Frontal cortex (tissue), 3 donors: ENCODE measurements at regions not wholly inside any gene's neighbourhood (a gene's known extent, or its start where the extent isn't known, plus 50 kb on each side); places are given as distances from the start of the nearest gene placed in this dataset.
"Not testable (repeated sequence)": the region's sequence is repeated elsewhere in the genome, so short reads cannot be mapped to it uniquely, and the experiment has no call there.

Experiments
- DNase-seq, 2 donors: peaks; one replicate each; pipeline ENCODE4 v3.0.0; 2012; ENCODE audit warnings: low spot score in 2 of 2
- FAIRE-seq: peaks from 2 replicates; lab custom pipeline; 2012; peaks lifted over from hg19 to GRCh38; lab: Jason Lieb, UNC
- donor health status: control.
- donor health status: control.
- donor health status: control.

DNA sequence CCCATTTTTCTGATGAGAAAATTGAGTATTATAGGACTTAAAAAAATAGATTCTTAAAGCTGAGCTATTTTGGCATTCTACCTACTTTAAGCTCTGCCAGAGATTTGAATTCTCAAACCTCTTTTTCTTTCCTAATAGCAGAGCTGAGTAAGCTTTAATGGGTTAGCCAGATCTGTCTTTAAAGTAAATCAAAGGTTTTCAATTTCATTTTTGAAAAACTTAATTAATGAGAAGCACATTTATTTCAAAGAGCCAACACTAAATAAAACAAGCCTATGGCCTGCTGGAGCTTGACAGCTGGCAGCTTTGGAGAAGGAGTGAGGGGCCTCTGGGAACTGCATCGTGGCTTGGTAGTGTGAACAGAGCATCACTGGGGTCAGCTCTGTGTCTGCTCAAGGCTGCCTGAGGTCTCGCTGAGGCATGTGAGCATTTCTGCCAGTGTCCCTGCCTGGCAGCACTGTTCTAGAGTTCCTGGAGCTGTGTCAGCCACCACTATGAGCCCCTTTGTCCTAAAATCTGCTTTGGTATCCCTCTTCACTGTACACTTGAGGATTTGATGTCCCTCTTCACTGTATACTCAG, 50.4 kb upstream of the PRSS23 start:
- FAIRE-seq (no peak), DNase-seq (no peak)

DNA sequence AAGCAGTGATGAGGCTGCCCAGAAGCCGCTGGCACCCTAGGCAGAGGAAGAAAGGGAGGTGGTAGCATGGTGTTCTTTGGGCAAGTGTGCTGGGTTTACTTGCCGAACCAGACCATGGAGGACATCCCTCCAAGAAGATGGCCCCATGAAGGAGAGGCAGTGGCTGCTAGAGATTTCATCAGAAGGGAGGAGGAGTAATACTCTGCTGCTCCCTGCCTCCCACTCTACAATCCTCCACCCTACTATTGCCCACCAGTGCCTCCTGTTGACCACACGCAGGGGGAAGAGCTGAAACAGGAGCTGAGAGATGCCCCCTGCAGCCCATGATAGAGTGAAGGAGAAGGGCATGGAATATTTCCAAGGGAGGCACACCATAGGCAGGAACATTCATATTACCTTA, 51.0 kb upstream of the PRSS23 start:
- FAIRE-seq (no peak), DNase-seq (no peak)

DNA sequence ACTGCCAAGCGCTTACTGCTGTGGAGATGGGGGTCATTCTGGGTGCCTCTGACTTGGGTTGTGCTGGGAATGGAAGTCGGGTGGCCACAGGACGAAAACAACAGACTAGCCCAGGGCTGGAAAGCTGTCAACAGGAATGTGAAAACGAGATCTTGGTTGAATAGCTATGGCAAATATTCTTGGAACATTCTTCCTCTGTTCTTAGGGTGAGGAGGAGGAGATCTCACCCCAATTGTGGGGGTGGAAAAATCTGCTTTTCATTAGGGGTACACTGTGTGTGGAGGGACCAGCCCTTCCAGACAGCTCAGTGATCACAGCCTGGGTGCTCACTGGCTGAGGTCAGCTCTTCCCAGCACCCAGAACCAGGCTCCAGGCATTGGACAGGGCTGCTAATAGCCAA, 52.0 kb upstream of the PRSS23 start:
- FAIRE-seq = no peak

DNA sequence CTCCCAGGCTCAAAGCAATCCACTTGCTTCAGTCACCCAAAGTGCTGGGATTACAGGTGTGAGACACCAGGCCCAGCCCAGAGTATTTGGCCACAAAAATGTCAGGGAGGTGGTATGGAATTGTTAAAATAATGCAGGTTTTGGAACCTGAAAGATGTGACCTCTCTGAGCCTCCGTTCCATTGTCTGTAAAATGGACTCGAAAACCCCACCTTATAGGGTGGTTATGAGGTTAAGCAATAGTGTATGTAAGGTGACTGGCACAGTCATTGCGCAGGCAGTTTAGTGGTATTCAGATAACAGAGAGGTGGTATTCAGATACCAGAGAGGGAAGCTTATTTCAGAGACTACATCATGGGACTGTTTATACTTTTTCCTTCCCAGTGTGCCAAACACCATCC, 52.5 kb upstream of the PRSS23 start:
- FAIRE-seq (no peak), DNase-seq (no peak)

More for the DNA sequence above, 52.0 kb upstream of the PRSS23 start:
- DNase-seq = no peak

DNA sequence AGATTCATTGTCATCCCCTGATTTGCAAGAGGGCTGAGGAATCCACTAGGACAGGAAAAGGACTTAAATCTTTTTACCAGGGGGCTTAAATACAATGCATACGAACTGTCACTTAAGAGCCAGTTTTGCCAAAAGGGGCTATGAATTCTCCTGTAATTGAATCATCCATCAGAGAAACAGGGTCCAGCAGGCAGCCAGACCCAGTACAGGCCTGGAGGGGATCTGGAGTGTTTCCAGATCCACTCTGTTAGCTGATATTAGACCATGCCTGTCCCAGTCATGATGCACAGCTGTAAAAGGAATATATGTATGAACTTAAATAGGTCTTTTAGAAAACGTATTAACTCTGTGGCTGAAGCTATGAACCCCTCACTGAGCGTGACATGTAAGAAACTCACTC, 53.8 kb upstream of the PRSS23 start:
- FAIRE-seq (no peak), DNase-seq (no peak)

DNA sequence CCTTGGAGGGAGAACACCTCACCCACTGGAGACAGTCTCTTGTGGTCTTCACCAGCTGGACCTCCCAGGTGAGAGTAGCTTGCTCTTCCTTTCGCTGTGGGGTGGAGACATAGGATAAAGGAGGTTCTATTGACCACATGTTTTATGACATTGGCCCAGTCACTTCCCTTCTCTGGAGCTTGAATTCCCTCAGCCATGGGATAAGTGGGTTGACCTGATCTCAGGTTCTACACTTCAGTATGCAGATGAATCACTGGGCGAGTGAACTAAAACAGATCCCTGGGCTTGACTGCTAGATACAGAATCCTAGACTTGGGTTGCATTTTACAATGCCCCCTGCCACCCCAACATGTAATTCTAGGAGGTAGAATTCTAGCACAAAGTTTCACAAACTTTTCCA, 54.8 kb upstream of the PRSS23 start:
- DNase-seq (no peak), FAIRE-seq (no peak)

DNA sequence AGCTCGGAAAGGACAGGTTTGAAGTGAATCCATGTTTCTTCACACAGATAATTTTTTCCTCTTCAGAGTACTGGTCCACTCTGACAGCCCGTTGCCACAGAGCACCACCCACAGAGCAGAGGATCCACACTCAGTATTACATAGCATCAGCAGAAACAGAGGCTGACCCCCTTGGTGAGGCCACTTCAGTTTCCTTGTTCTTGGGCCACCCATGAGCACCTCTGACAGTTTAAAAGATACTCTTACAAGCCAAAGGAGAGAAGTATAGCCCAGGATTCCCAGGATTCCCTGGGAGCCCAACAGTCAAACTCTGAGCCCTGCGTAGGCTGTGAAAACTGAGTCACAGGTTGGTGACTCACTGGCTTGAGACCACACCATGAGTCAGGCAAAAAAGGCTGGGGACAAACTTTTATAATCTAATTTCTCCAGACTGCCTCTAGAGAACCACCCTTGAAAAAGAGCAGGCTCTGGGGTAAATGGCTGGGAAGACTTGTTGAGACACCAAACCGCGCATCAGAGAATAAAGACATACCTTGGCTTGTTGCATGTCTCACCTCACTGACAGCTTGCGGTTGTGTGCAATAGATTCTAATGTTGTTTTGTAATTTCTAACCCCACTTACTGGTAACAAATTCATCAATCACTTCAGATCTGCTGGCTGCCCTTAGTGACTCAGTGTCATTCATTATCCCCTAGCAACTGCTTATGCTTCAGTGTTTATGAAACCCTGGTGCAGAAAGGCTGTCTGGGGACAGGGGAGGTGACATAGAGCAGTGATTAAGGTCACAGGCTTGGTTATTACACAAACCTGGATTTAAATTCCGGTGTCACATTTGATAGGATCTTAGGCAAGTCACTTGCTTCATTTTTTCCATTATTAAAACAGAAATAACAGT, 56.9 kb upstream of the PRSS23 start:
- no peak for DNase-seq

DNA sequence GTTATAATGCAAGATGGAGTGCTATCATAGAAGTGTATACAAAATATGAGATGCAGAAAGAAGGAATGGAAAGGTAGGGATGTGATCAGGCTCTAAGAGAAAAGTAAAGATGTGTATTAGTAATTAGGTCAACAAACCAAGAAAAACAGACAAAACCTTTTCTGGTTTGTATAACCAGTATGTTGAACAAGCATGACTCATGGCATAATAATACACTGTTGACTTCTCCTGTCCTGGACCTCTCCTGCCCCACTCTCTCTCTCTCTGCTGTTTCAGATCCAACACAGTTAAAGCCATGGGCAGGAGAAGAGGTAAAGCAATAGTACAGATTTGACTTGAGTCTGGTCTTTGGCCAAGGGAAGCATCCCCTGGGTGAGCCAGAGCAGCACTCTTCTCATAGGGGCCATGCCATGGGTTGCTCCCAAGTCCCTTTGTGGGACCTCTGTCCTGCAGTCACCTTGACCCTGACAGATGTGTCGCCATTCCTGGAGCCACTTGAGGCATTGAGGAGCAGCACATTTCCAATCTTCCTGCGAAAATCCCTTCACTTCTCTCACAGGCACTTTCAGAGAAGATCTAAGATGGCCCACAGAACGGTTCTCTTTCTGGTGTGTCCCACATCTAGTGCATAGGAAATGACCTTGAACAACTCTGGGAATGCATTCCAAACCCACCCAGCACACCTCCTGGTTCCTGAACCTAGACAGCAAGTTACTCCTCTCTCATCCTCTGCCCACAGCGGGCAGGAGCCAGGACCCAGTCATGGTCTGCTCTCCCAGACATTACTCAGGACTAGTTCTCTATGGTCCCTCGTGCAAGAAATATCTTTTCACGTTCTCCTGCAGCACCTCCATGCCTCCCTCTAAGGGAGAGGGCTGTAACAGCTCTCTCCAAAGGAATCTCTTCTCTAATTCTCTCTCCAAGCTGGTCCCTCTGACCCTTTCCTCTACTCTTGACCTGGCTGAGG, 58.2 kb upstream of the PRSS23 start:
- FAIRE-seq (no peak), DNase-seq (no peak)

More for the DNA sequence above, 56.9 kb upstream of the PRSS23 start:
- no peak for FAIRE-seq

DNA sequence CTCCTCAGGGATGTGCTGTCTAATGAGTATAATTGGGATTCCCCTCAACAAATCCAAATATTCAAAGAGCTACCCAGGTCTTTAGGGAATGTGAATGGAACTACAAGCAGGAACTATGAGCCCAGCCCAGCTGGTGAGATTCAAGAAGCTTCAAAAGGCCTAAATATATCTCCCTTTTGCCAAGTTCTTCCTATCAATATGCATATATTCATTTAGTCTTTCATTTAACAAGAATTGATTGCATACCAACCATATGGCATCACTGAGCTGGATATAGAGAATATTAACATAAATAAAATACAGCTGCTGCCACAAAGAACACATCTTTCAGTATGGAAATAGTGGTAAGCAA, 58.9 kb upstream of the PRSS23 start:
- DNase-seq (no peak), FAIRE-seq (no peak)

DNA sequence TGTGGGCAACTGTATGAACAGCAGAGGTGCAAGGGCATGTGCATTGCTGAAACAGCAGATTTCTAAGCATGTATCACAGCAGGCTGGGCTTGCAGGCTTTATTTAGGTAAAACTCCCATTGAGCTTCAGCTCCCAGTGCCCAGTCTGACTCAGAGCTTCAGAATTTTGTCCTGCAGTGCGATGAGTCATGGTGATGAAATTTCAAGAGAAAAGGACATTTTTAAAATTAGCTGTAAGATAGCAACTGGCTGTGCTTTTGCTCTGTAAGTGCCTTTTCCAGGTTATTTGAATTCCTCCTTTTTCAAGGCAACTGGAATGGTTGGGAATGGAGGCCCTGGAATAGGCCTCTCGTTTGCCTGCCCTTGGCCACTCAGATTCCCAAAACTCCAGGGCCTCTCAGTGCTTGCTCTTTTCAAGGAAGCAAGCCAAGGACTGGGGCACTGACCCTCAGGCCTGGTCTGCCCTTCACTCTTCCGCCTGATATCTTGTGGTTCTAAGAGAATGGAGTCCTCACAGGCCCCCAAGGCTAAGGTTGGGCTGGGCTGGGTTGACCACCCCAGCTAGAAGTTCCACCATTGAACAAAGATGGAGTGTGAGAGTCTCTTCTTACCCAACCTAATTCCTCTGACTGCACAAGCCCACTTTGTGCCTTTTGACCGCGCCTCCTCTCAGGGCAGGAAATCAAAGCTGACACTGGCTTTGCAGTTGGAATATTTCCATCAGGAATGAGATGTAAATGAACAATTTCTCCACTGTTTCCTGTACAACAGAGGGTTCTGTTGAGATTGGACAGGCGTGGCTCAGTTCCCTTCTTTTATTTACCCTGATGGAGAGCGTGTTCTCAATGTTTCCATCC, 59.5 kb upstream of the PRSS23 start:
- FAIRE-seq (no peak), DNase-seq (peak in 1 of 2 donors; percentile 37)

DNA sequence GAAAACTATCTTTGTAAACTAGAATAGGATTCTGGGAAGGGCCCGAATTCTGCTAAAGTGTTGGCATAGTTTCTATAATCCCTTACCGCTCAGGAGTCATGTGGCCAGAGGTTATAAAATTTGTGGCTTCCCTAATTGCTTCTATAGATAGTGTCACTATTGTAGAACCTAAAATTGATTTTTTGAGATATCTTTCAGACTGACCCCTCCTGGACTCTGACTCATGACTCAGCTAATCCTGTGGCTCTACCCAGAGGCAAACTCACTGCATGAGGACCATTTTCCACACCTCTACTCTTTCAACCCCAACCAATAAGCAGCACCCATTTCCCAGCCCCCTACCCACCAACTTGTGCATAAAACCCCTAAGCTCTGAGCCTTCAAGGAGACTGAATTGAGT, 61.8 kb upstream of the PRSS23 start:
- no peak for FAIRE-seq
- DNase-seq = no peak

DNA sequence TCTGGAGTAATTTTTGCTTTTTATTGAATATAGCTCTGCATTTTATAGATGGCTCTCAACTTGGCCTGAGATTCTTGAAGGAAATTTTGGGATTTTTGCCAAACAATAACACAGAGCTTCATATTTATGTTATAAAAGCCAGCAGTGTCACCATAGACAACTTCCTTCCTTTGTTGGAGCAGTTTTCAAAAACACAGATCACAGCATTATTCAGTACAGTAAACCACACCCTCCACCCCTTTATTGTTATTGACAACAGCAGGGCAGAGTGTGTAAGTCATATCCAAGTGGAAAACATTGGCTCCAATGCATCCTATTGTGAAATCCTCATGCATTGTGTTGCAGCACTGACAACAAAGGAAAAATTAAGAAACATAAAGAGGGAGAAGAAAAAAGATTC, 62.6 kb upstream of the PRSS23 start:
- DNase-seq (no peak), FAIRE-seq (no peak)

DNA sequence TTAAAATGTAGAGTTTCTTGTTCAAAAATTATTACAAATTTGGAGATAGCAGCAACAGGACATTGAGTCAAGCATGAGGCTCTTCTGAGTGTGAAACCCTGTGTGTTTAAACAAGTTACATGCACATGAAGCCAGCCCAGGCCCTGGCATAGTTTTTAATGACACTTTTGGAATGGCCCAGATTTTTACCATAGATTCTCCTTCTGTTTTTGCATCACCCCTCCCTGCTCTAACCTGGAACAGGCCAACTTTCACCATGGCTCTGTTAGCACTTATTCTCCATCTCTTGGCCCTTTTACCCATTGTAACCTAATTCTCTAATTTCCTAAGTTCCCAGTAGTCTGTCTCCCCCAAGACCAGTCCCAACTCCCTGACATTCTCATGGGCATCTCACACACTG, 63.1 kb upstream of the PRSS23 start:
- DNase-seq = no peak
- FAIRE-seq = no peak

DNA sequence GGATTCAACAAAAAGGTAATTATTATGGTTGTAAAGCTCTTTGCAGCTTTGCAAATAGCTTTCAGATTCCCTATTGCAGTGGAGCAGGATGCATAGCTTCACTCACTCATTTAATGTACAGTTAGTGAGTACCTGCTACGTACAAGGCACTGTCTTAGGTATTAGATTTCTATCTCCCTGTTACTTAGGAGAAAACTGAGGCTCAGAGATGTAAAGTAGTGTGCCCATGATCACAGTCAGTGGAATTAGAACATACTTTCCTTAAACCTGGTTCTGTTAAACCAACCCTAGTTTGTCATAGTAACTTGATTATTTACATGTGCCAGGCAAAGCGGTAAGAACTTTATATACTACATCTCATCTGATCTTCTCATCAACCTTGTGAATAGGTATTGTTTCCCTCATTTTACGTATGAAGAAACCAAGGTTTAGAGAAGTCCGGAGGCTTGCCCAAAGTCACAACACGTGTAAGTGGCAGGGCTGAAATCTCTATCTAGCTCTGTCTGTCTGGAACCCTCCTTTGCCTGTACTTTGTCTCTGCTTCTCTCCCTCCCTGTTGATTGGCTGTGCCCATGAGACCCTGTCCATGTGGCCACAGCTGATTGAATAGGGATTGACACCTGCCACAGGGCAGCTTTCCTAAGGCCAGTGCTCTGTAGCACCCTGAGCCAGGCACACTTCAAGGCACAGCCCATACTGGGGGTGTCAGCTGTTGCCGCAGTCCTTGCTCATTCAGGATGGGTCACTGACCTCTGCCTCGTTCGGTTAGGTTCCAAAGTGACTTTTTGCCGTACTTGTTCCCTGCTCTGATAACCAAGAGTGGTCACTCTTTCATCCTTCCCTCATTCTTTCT, 63.8 kb upstream of the PRSS23 start:
- DNase-seq (no peak), FAIRE-seq (no peak)

DNA sequence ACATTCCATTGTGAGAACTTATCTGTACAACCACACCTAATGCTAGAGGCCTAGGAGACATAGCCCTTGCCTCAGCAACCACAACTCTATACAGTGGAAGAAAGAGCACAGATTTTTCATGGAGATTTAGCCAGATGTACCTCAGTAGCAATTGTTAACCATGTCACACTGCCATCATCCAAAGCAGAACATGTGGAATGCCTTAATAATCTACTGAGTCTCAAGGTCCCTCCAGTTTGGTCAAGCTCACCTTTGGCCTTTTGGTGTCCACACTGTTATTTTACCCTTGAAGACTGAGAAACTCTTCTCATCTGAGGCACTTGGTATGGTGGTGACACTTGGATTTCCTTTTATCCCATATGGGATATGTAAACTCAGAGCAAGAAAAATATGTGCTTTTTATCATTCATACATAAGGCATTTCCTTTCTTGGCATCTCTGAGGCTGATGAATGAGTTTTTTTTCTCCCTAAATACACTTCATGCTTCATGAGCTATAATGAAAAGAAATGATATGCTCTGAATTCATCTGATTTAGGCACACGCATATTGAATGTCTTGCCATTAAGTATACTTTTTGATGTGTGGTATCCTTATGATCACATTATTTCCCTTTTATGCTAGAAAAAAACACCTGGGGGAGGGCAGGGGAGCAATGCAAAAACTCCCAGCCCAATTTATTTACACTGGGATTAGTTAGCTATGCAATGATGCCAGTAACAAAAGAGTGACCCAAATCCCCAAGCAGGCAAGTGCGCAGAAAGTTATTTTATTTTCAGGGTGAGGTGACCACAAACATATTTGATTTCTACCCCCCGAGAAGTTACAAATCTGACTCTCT, 63.3 kb upstream of the ME3 start:
- FAIRE-seq = no peak
- no peak for DNase-seq

DNA sequence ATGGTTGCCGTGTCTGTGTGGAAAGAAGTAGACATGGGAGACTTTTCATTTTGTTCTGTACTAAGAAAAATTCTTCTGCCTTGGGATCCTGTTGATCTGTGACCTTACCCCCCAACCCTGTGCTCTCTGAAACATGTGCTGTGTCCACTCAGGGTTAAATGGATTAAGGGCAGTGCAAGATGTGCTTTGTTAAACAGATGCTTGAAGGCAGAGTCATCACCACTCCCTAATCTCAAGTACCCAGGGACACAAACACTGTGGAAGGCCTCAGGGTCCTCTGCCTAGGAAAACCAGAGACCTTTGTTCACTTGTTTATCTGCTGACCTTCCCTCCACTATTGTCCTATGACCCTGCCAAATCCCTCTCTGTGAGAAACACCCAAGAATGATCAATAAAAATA, 60.3 kb upstream of the ME3 start:
- DNase-seq, FAIRE-seq: not testable (repeated sequence)

DNA sequence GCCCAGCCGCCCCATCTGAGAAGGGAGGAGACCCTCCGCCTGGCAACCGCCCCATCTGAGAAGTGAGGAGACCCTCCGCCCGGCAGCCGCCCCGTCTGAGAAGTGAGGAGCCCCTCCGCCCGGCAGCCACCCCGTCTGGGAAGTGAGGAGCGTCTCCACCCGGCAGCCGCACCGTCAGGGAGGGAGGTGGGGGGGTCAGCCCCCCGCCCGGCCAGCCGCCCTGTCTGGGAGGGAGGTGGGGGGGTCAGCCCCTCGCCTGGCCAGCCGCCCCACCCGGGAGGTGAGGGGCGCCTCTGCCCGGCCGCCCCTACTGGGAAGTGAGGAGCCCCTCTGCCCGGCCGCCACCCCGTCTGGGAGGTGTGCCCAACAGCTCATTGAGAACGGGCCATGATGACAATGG, 59.9 kb upstream of the ME3 start:
- DNase-seq, FAIRE-seq: not testable (repeated sequence)

DNA sequence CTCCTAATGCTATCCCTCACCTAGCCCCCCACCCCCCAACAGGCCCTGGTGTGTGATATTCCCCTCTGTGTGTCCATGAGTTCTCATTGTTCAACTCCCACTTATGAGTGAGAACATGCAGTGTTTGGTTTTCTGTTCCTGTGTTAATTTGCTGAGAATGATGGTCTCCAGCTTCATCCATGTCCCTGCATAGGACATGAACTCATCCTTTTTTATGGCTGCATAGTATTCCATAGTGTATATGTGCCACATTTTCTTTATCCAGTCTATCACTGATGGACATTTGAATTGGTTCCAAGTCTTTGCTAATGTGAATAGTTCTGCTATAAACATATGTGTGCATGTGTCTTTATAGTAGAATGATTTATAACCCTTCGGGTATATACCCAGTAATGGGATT, 57.2 kb upstream of the ME3 start:
- not testable (repeated sequence) for FAIRE-seq, DNase-seq
